K562 (cell line): ENCODE measurements at regions not wholly inside any gene's neighbourhood (a gene's known extent, or its start where the extent isn't known, plus 50 kb on each side); places are given as distances from the start of the nearest gene placed in this dataset.

Experiments
- BHLHE40 ChIP-seq: IDR thresholded peaks from 2 replicates; pipeline ENCODE4 v1.6.1; 2011; ENCODE audit warnings: low read length, improper control_type of control experiment
- BRF1 ChIP-seq: IDR thresholded peaks from 3 replicates; pipeline ENCODE4 v1.6.1; 2011; ENCODE audit warnings: borderline replicate concordance, mild to moderate bottlenecking; ENCODE audit not compliant: insufficient read length; ENCODE audit errors: extremely low read depth
- FOXJ3 ChIP-seq: sonication (generic); formaldehyde crosslinking; IDR thresholded peaks from 2 replicates; pipeline ENCODE4 v1.4.0; 2020; ENCODE audit warnings: mild to moderate bottlenecking, missing genetic modification reagents
- KAT8 ChIP-seq: fragments of 450-650 bp; IDR thresholded peaks from 2 replicates; pipeline ENCODE4 v1.6.1; 2016; ENCODE audit warnings: low read depth, mild to moderate bottlenecking
- MAZ ChIP-seq, 2 experiments: fragments of 450-650 bp in 1 of 2; sonication (generic) in 1 of 2; formaldehyde crosslinking; IDR thresholded peaks in 1 of 2; conservative IDR thresholded peaks in 1 of 2; 2 replicates each; pipeline versions ENCODE4 v1.4.0 to v1.5.0; 2020; ENCODE audit warnings: mild to moderate bottlenecking in 1 of 2, missing genetic modification reagents in 1 of 2
- POLR2A ChIP-seq: fragments of 450-650 bp; conservative IDR thresholded peaks from 2 replicates; pipeline ENCODE4 v1.6.1; 2016
- POLR2AphosphoS5 ChIP-seq: IDR thresholded peaks from 2 replicates; pipeline ENCODE4 v1.6.1; 2011; ENCODE audit warnings: mild to moderate bottlenecking, low read depth, low read length, moderate library complexity; ENCODE audit not compliant: control insufficient read depth, insufficient read depth
- POU5F1 ChIP-seq: fragments of 150-350 bp; IDR thresholded peaks from 2 replicates; pipeline ENCODE4 v1.6.1; 2014; ENCODE audit warnings: borderline replicate concordance, low read length, low read depth, mild to moderate bottlenecking; ENCODE audit not compliant: partially characterized antibody
- TCF7L2 ChIP-seq: fragments of 150-350 bp; IDR thresholded peaks from 2 replicates; pipeline ENCODE4 v1.6.1; 2016; ENCODE audit warnings: low read depth, mild to moderate bottlenecking, low read length, moderate library complexity
- ZNF24 ChIP-seq: fragments of 450-650 bp; IDR thresholded peaks from 2 replicates; pipeline ENCODE4 v1.6.1; 2016
- TF ChIP-seq, protein P1 (sequence below), 3 experiments: IDR thresholded peaks in 2 of 3; conservative IDR thresholded peaks in 1 of 3; 2 replicates each; pipeline ENCODE4 v1.5.1; 2011 to 2012; ENCODE audit warnings: low read length in 3 of 3, mild to moderate bottlenecking in 3 of 3, control low read depth in 2 of 3, improper control_type of control experiment in 1 of 3, inconsistent platforms in 1 of 3, low read depth in 1 of 3, mixed read lengths in 1 of 3, moderate library complexity in 1 of 3; ENCODE audit not compliant: insufficient read depth in 2 of 3
- TF ChIP-seq, protein P2 (sequence below): fragments of 450-650 bp; formaldehyde crosslinking; IDR thresholded peaks from 2 replicates; pipeline ENCODE4 v1.4.0; 2022; ENCODE audit warnings: missing genetic modification characterization
- TF ChIP-seq, protein P3 (sequence below): sonication (generic); formaldehyde crosslinking; IDR thresholded peaks from 2 replicates; pipeline ENCODE4 v1.8.0; 2022; ENCODE audit warnings: mild to moderate bottlenecking, missing genetic modification reagents, borderline replicate concordance

DNA sequence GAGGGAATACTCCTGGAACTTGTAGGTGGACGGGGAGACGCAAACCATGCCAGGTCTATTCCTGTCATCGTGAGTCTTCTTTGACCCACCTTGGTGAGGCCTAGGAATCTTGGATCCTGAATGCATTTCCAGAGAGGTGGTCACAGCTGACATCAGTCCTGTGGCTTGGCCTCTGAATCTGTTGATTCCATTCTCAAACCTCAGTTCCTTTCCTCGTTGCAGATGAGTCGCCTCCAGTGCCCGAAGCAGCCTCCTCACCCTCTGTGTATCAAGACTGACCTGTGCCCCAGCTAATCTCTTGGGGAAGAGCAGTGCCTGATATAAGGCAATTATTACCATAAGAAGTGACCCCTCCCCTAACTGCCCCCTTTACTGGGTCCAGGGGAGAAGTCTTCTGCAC lies 118.1 kb downstream of the SMIM20 start:
- no peak for TF ChIP-seq POLR2AphosphoS5
- TF ChIP-seq FOXJ3 (CRISPR knock-in tag) = no peak
- no peak for TF ChIP-seq TCF7L2
- TF ChIP-seq, protein P1, sequence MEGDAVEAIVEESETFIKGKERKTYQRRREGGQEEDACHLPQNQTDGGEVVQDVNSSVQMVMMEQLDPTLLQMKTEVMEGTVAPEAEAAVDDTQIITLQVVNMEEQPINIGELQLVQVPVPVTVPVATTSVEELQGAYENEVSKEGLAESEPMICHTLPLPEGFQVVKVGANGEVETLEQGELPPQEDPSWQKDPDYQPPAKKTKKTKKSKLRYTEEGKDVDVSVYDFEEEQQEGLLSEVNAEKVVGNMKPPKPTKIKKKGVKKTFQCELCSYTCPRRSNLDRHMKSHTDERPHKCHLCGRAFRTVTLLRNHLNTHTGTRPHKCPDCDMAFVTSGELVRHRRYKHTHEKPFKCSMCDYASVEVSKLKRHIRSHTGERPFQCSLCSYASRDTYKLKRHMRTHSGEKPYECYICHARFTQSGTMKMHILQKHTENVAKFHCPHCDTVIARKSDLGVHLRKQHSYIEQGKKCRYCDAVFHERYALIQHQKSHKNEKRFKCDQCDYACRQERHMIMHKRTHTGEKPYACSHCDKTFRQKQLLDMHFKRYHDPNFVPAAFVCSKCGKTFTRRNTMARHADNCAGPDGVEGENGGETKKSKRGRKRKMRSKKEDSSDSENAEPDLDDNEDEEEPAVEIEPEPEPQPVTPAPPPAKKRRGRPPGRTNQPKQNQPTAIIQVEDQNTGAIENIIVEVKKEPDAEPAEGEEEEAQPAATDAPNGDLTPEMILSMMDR (IDR thresholded peaks at IDR 0.05 in 2 of 3, conservative IDR thresholded peaks at IDR 0.05 in 1 of 3; ENCODE audit: insufficient read depth in 2 of 3, low read depth in 1 of 3, low read length in 3 of 3) = no peak
- no peak for TF ChIP-seq ZNF24
- no peak for TF ChIP-seq POLR2A
- TF ChIP-seq, protein P2, sequence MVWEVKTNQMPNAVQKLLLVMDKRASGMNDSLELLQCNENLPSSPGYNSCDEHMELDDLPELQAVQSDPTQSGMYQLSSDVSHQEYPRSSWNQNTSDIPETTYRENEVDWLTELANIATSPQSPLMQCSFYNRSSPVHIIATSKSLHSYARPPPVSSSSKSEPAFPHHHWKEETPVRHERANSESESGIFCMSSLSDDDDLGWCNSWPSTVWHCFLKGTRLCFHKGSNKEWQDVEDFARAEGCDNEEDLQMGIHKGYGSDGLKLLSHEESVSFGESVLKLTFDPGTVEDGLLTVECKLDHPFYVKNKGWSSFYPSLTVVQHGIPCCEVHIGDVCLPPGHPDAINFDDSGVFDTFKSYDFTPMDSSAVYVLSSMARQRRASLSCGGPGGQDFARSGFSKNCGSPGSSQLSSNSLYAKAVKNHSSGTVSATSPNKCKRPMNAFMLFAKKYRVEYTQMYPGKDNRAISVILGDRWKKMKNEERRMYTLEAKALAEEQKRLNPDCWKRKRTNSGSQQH (CRISPR knock-in tag) = no peak
- TF ChIP-seq BHLHE40 = no peak
- no peak for TF ChIP-seq BRF1
- TF ChIP-seq, protein P3, sequence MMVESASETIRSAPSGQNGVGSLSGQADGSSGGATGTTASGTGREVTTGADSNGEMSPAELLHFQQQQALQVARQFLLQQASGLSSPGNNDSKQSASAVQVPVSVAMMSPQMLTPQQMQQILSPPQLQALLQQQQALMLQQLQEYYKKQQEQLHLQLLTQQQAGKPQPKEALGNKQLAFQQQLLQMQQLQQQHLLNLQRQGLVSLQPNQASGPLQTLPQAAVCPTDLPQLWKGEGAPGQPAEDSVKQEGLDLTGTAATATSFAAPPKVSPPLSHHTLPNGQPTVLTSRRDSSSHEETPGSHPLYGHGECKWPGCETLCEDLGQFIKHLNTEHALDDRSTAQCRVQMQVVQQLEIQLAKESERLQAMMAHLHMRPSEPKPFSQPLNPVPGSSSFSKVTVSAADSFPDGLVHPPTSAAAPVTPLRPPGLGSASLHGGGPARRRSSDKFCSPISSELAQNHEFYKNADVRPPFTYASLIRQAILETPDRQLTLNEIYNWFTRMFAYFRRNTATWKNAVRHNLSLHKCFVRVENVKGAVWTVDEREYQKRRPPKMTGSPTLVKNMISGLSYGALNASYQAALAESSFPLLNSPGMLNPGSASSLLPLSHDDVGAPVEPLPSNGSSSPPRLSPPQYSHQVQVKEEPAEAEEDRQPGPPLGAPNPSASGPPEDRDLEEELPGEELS = no peak
- TF ChIP-seq KAT8 = no peak
- TF ChIP-seq MAZ (CRISPR knock-in tag; conservative IDR thresholded peaks at IDR 0.05 in 1 of 2, IDR thresholded peaks at IDR 0.05 in 1 of 2) = no peak
- no peak for TF ChIP-seq POU5F1
